ENCODE measurements at regions not wholly inside any gene's neighbourhood (a gene's known extent, or its start where the extent isn't known, plus 50 kb on each side); places are given as distances from the start of the nearest gene placed in this dataset.

- in situ Hi-C loops (cut with MboI; ENCODE audit: low pct_unique_long_range_greater_than_20kb, low sequenced_read_pairs, unreplicated experiment), result no loop called here
- DNase-seq (ENCODE audit: low spot score), result no peak
- TF ChIP-seq CTCF (IDR thresholded peaks at IDR 0.05; ENCODE audit: extremely low read depth, insufficient read depth, missing control alignments), result no peak
Observed at GRCh38 chr22:25386538-25386884, 167.1 kb downstream of the CRYBB2 start.

- no peak for TF ChIP-seq CTCF (IDR thresholded peaks at IDR 0.05; ENCODE audit: extremely low read depth, insufficient read depth, missing control alignments)
Observed at GRCh38 chr22:25388415-25388814, 169.0 kb downstream of the CRYBB2 start.

GRCh38 chr22:25388866-25389540 is 169.6 kb downstream of the CRYBB2 start:
- in situ Hi-C loops (cut with MboI; ENCODE audit: low pct_unique_long_range_greater_than_20kb, low sequenced_read_pairs, unreplicated experiment), result no loop called here
- TF ChIP-seq CTCF (IDR thresholded peaks at IDR 0.05; ENCODE audit: extremely low read depth, insufficient read depth, missing control alignments), result no peak
- no peak for DNase-seq (ENCODE audit: low spot score)

More at GRCh38 chr22:25388415-25388814, 169.0 kb downstream of the CRYBB2 start:
- in situ Hi-C loops (cut with MboI; ENCODE audit: low pct_unique_long_range_greater_than_20kb, low sequenced_read_pairs, unreplicated experiment), result no loop called here
- DNase-seq (ENCODE audit: low spot score), result no peak

GRCh38 chr22:25389541-25389919 is 170.1 kb downstream of the CRYBB2 start:
- TF ChIP-seq CTCF (IDR thresholded peaks at IDR 0.05; ENCODE audit: extremely low read depth, insufficient read depth, missing control alignments), result no peak
- in situ Hi-C loops (cut with MboI; ENCODE audit: low pct_unique_long_range_greater_than_20kb, low sequenced_read_pairs, unreplicated experiment), result no loop called here
- no peak for DNase-seq (ENCODE audit: low spot score)

- DNase-seq (ENCODE audit: low spot score), result no peak
- in situ Hi-C loops (cut with MboI; ENCODE audit: low pct_unique_long_range_greater_than_20kb, low sequenced_read_pairs, unreplicated experiment), result no loop called here
Observed at GRCh38 chr22:25390297-25391240, 171.1 kb downstream of the CRYBB2 start.

GRCh38 chr22:25392584-25392983 is 171.9 kb upstream of the GRK3 start:
- in situ Hi-C loops (cut with MboI; ENCODE audit: low pct_unique_long_range_greater_than_20kb, low sequenced_read_pairs, unreplicated experiment), result no loop called here
- TF ChIP-seq CTCF (IDR thresholded peaks at IDR 0.05; ENCODE audit: extremely low read depth, insufficient read depth, missing control alignments), result no peak
- DNase-seq (ENCODE audit: low spot score), result no peak

More at GRCh38 chr22:25390297-25391240, 171.1 kb downstream of the CRYBB2 start:
- TF ChIP-seq CTCF (IDR thresholded peaks at IDR 0.05; ENCODE audit: extremely low read depth, insufficient read depth, missing control alignments), result no peak

Data from GM13977 (cell line).